ENCODE measurements at regions not wholly inside any gene's neighbourhood (a gene's known extent, or its start where the extent isn't known, plus 50 kb on each side); places are given as distances from the start of the nearest gene placed in this dataset.
"Not testable (repeated sequence)": the region's sequence is repeated elsewhere in the genome, so short reads cannot be mapped to it uniquely, and the experiment has no call there.

GRCh38 chr10:121326905-121327304 is 271.3 kb downstream of the FGFR2 start:
- no peak for DNase-seq

GRCh38 chr10:121327727-121328126 is 270.5 kb downstream of the FGFR2 start:
- DNase-seq, result no peak

- DNase-seq, result not testable (repeated sequence)
Observed at GRCh38 chr10:121329631-121330030, 268.6 kb downstream of the FGFR2 start.

- DNase-seq, result peak in 1 of 3 donors; percentile 29
Observed at GRCh38 chr10:121330563-121330962, 267.7 kb downstream of the FGFR2 start.

- no peak for DNase-seq
Observed at GRCh38 chr10:121332353-121332752, 265.9 kb downstream of the FGFR2 start.

GRCh38 chr10:121332829-121333765 is 265.1 kb downstream of the FGFR2 start:
- DNase-seq, result no peak

GRCh38 chr10:121335386-121335925 is 262.8 kb downstream of the FGFR2 start:
- DNase-seq, result no peak

GRCh38 chr10:121337427-121337826 is 260.8 kb downstream of the FGFR2 start:
- no peak for DNase-seq

GRCh38 chr10:121338206-121338980 is 259.9 kb downstream of the FGFR2 start:
- no peak for DNase-seq

GRCh38 chr10:121339114-121339513 is 259.1 kb downstream of the FGFR2 start:
- no peak for DNase-seq

- no peak for DNase-seq
Observed at GRCh38 chr10:121340271-121340831, 257.9 kb downstream of the FGFR2 start.

GRCh38 chr10:121351540-121351939 is 246.7 kb downstream of the FGFR2 start:
- DNase-seq, result peak in 1 of 3 donors; percentile 38

- DNase-seq, result peak in 2 of 3 donors; percentile 23 to 63
Observed at GRCh38 chr10:121352231-121352855, 245.9 kb downstream of the FGFR2 start.

GRCh38 chr10:121355161-121355560 is 243.1 kb downstream of the FGFR2 start:
- no peak for DNase-seq

- no peak for DNase-seq
Observed at GRCh38 chr10:121356183-121356582, 242.1 kb downstream of the FGFR2 start.

GRCh38 chr10:121357401-121357800 is 240.8 kb downstream of the FGFR2 start:
- DNase-seq, result no peak

GRCh38 chr10:121362026-121362425 is 236.2 kb downstream of the FGFR2 start:
- DNase-seq, result no peak

- no peak for DNase-seq
Observed at GRCh38 chr10:121365566-121365965, 232.7 kb downstream of the FGFR2 start.

- DNase-seq, result peak in 1 of 3 donors; percentile 39
Observed at GRCh38 chr10:121368347-121369025, 229.8 kb downstream of the FGFR2 start.

- DNase-seq, result peak in 2 of 3 donors; percentile 21 to 34
Observed at GRCh38 chr10:121369616-121370015, 228.6 kb downstream of the FGFR2 start.

GRCh38 chr10:121371836-121372235 is 226.4 kb downstream of the FGFR2 start:
- no peak for DNase-seq

All from muscle of back (tissue), 3 donors.